NB4 (cell line): ENCODE measurements at regions not wholly inside any gene's neighbourhood (a gene's known extent, or its start where the extent isn't known, plus 50 kb on each side); places are given as distances from the start of the nearest gene placed in this dataset.

ENCODE experiments used
- DNase-seq: peaks from one replicate; pipeline ENCODE4 v3.0.0; 2010; ENCODE audit warnings: low read depth
- H3K4me3 ChIP-seq: one replicate; pipeline ENCODE4 v1.5.1; 2011; ENCODE audit warnings: mild to moderate bottlenecking, low read depth, low read length, moderate library complexity
- MYC ChIP-seq: IDR thresholded peaks from 2 replicates; pipeline ENCODE4 v1.6.1; 2011; ENCODE audit warnings: low read depth, low read length
- POLR2A ChIP-seq: IDR thresholded peaks from 2 replicates; pipeline ENCODE4 v1.6.1; 2011; ENCODE audit warnings: mild to moderate bottlenecking; ENCODE audit not compliant: insufficient read length; ENCODE audit errors: extremely low read depth
- TF ChIP-seq, protein P1 (sequence below): IDR thresholded peaks from one replicate; pipeline ENCODE4 v1.5.1; 2012; ENCODE audit warnings: low read depth, low read length
- TF ChIP-seq, protein P2 (sequence below): IDR thresholded peaks from 2 replicates; pipeline ENCODE4 v1.6.1; 2011; ENCODE audit warnings: low read depth, low read length

GRCh38 chr7:130823060-130823459 lies 89.1 kb upstream of the KLF14 start:
- TF ChIP-seq, protein P1, sequence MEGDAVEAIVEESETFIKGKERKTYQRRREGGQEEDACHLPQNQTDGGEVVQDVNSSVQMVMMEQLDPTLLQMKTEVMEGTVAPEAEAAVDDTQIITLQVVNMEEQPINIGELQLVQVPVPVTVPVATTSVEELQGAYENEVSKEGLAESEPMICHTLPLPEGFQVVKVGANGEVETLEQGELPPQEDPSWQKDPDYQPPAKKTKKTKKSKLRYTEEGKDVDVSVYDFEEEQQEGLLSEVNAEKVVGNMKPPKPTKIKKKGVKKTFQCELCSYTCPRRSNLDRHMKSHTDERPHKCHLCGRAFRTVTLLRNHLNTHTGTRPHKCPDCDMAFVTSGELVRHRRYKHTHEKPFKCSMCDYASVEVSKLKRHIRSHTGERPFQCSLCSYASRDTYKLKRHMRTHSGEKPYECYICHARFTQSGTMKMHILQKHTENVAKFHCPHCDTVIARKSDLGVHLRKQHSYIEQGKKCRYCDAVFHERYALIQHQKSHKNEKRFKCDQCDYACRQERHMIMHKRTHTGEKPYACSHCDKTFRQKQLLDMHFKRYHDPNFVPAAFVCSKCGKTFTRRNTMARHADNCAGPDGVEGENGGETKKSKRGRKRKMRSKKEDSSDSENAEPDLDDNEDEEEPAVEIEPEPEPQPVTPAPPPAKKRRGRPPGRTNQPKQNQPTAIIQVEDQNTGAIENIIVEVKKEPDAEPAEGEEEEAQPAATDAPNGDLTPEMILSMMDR, result no peak
- TF ChIP-seq, protein P2, sequence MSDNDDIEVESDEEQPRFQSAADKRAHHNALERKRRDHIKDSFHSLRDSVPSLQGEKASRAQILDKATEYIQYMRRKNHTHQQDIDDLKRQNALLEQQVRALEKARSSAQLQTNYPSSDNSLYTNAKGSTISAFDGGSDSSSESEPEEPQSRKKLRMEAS, result no peak
- TF ChIP-seq POLR2A (no peak), MYC (no peak)
- H3K4me3 ChIP-seq, result no peak overlapping the region
- no peak for DNase-seq

- DNase-seq, result no peak
- TF ChIP-seq POLR2A (no peak), MYC (no peak)
- TF ChIP-seq, protein P1, result no peak
- TF ChIP-seq, protein P2, result no peak
- no peak overlapping the region for H3K4me3 ChIP-seq
These were observed 91.8 kb upstream of the KLF14 start for GRCh38 chr7:130825819-130826218.

DNA sequence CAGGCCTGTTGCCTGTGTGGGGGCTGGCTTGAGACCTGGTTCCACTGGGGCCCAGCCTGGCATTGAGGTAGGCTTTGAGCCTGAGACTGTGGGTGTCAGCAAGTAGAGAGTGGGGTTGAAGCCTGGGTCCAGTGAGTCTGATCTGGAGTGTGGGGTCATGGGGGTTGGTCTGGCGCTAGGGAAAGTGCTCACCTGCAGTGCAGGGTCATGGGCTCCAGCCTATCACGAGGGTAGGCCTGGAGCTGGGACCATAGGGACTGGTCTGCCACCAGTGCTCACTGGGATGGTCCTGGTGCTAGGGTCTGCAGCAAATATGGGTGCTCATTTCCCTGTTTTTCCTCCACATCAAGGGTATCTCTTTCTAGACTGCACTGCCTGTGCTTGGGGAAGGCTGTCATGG lies 95.4 kb upstream of the KLF14 start:
- no peak overlapping the region for H3K4me3 ChIP-seq
- DNase-seq, result no peak
- TF ChIP-seq MYC, result no peak
- TF ChIP-seq, protein P2, result no peak
- no peak for TF ChIP-seq POLR2A

- DNase-seq, result no peak
- TF ChIP-seq, protein P2, result no peak
- no peak for TF ChIP-seq MYC
- no peak for TF ChIP-seq POLR2A
- TF ChIP-seq, protein P1, result no peak
- no peak overlapping the region for H3K4me3 ChIP-seq
These were observed 97.3 kb upstream of the KLF14 start for GRCh38 chr7:130831322-130831721.

GRCh38 chr7:130831817-130832481 lies 97.9 kb upstream of the KLF14 start:
- TF ChIP-seq, protein P2, result no peak
- TF ChIP-seq POLR2A (no peak), MYC (no peak)
- TF ChIP-seq, protein P1, result peak; percentile 61
- no peak overlapping the region for H3K4me3 ChIP-seq
- peak; percentile 58 for DNase-seq

GRCh38 chr7:130838738-130839137 lies 104.7 kb upstream of the KLF14 start:
- H3K4me3 ChIP-seq, result no peak overlapping the region
- TF ChIP-seq MYC (no peak), POLR2A (no peak)
- TF ChIP-seq, protein P1, result no peak
- TF ChIP-seq, protein P2, result no peak
- DNase-seq, result no peak
